Keratinocyte (primary cell): ENCODE measurements at regions not wholly inside any gene's neighbourhood (a gene's known extent, or its start where the extent isn't known, plus 50 kb on each side); places are given as distances from the start of the nearest gene placed in this dataset.

ENCODE experiments used
- DNase-seq: peaks from one replicate; pipeline ENCODE4 v3.0.0-alpha.2; 2011; ENCODE audit warnings: low read depth, missing footprints, low spot score
- FAIRE-seq: peaks from 2 replicates; lab custom pipeline; 2011; peaks lifted over from hg19 to GRCh38; lab: Jason Lieb, UNC
- H2AFZ ChIP-seq: 2 replicates; pipeline ENCODE4 v1.6.0; 2012; ENCODE audit warnings: low read length, control low read depth, inconsistent platforms; ENCODE audit not compliant: control insufficient read depth
- H3K27ac ChIP-seq: 2 replicates; pipeline ENCODE4 v1.5.1; 2011; ENCODE audit warnings: low read length; ENCODE audit not compliant: control insufficient read depth, insufficient read depth
- H3K27me3 ChIP-seq: 3 replicates; pipeline ENCODE4 v1.6.0; 2011; ENCODE audit warnings: low read length; ENCODE audit not compliant: control insufficient read depth, insufficient read depth; ENCODE audit errors: extremely low read depth
- H3K36me3 ChIP-seq, 2 experiments: 2 replicates in 1 of 2; 3 replicates in 1 of 2; pipeline ENCODE4 v1.5.1; 2011; ENCODE audit warnings: low read length in 2 of 2, mild to moderate bottlenecking in 1 of 2; ENCODE audit not compliant: control insufficient read depth in 2 of 2, insufficient read depth in 2 of 2; ENCODE audit errors: extremely low read depth in 1 of 2
- H3K4me1 ChIP-seq: 3 replicates; pipeline ENCODE4 v1.5.1; 2011; ENCODE audit warnings: low read length; ENCODE audit not compliant: control insufficient read depth, insufficient read depth; ENCODE audit errors: extremely low read depth
- H3K4me2 ChIP-seq: 3 replicates; pipeline ENCODE4 v1.6.0; 2011; ENCODE audit warnings: low read depth, low read length; ENCODE audit not compliant: control insufficient read depth, insufficient read depth; ENCODE audit errors: extremely low read depth
- H3K4me3 ChIP-seq, 3 experiments: fragments of 200-600 bp in 1 of 3; sonication (generic) in 1 of 3; 2 replicates in 2 of 3; 3 replicates in 1 of 3; pipeline ENCODE4 v1.5.1; 2011 to 2016; ENCODE audit warnings: low read length in 3 of 3, mild to moderate bottlenecking in 3 of 3, control low read depth in 2 of 3, inconsistent platforms in 1 of 3, low read depth in 1 of 3, mixed read lengths in 1 of 3, mixed run types in 1 of 3, moderate library complexity in 1 of 3; ENCODE audit not compliant: control insufficient read depth in 2 of 3, insufficient read depth in 2 of 3; ENCODE audit errors: extremely low read depth in 1 of 3
- H3K79me2 ChIP-seq: 2 replicates; pipeline ENCODE4 v1.6.0; 2012; ENCODE audit warnings: low read length; ENCODE audit not compliant: control insufficient read depth, insufficient read depth
- H3K9ac ChIP-seq: 3 replicates; pipeline ENCODE4 v1.6.0; 2011; ENCODE audit warnings: low read length; ENCODE audit not compliant: control insufficient read depth, insufficient read depth; ENCODE audit errors: extremely low read depth
- H3K9me1 ChIP-seq: 3 replicates; pipeline ENCODE4 v1.6.0; 2011; ENCODE audit warnings: low read length; ENCODE audit not compliant: control insufficient read depth, insufficient read depth; ENCODE audit errors: extremely low read depth
- H3K9me3 ChIP-seq: 2 replicates; pipeline ENCODE4 v1.5.1; 2012; ENCODE audit warnings: low read depth, low read length; ENCODE audit not compliant: control insufficient read depth
- H4K20me1 ChIP-seq: 3 replicates; pipeline ENCODE4 v1.6.0; 2011; ENCODE audit warnings: low read length; ENCODE audit not compliant: control insufficient read depth, insufficient read depth; ENCODE audit errors: extremely low read depth
- EZH2 ChIP-seq: IDR thresholded peaks from one replicate; pipeline ENCODE4 v1.6.1; 2012; ENCODE audit warnings: inconsistent platforms, mild to moderate bottlenecking, low read length, moderate library complexity
- dilution Hi-C: fragments of 300-500 bp; cut with MboI; formaldehyde crosslinking; loops from one replicate; pipeline ENCODE4 v1.7.0; 2020; ENCODE audit warnings: low sequenced_read_pairs; ENCODE audit not compliant: extremely low pct_ligation_motif_present
- TF ChIP-seq, protein P1 (sequence below), 3 experiments: IDR thresholded peaks in 1 of 3; conservative IDR thresholded peaks in 1 of 3; optimal IDR thresholded peaks in 1 of 3; 2 replicates in 2 of 3; 3 replicates in 1 of 3; pipeline versions ENCODE3 to v1.5.1; 2011; ENCODE audit warnings: low read length in 3 of 3, mild to moderate bottlenecking in 3 of 3, moderate library complexity in 2 of 3, control low read depth in 1 of 3, inconsistent platforms in 1 of 3; ENCODE audit not compliant: insufficient read depth in 2 of 3; ENCODE audit errors: extremely low read depth in 1 of 3

DNA sequence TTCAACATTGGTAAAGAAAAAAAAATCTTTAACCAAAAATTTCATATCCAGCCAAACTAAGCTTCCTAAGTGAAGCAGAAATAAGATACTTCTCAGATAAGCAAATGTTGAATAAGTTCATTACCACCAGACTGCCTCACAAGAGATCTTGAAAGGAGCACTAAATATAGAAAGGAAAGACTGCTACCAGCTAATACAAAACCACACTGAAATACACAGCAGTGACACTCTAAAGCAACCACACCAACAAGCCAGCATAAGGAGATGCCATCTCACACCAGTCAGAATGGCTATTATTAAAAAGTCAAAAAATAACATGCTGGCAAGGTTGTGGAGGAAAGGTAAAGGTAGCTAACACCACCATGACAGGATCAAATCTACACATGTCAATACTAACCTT is 74.0 kb upstream of the LHCGR start:
- Histone ChIP-seq H3K4me3 (no peak overlapping the region), H3K9me3 (no peaks in the 10 kb centered on the region), H3K9me1 (no peaks in the 10 kb centered on the region), H3K27me3 (no peaks in the 10 kb centered on the region), H3K4me1 (no peaks in the 10 kb centered on the region), H3K79me2 (no peaks in the 10 kb centered on the region), H2AFZ (no peak overlapping the region), H3K27ac (no peak overlapping the region), H3K4me2 (no peak overlapping the region), H3K9ac (no peak overlapping the region), H4K20me1 (no peaks in the 10 kb centered on the region), H3K36me3 (no peaks in the 10 kb centered on the region)
- dilution Hi-C loops: no loop called here
- DNase-seq (no peak), FAIRE-seq (no peak)
- TF ChIP-seq, protein P1, sequence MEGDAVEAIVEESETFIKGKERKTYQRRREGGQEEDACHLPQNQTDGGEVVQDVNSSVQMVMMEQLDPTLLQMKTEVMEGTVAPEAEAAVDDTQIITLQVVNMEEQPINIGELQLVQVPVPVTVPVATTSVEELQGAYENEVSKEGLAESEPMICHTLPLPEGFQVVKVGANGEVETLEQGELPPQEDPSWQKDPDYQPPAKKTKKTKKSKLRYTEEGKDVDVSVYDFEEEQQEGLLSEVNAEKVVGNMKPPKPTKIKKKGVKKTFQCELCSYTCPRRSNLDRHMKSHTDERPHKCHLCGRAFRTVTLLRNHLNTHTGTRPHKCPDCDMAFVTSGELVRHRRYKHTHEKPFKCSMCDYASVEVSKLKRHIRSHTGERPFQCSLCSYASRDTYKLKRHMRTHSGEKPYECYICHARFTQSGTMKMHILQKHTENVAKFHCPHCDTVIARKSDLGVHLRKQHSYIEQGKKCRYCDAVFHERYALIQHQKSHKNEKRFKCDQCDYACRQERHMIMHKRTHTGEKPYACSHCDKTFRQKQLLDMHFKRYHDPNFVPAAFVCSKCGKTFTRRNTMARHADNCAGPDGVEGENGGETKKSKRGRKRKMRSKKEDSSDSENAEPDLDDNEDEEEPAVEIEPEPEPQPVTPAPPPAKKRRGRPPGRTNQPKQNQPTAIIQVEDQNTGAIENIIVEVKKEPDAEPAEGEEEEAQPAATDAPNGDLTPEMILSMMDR (optimal IDR thresholded peaks at IDR 0.05 in 1 of 3, IDR thresholded peaks at IDR 0.05 in 1 of 3, conservative IDR thresholded peaks at IDR 0.05 in 1 of 3; ENCODE audit: extremely low read depth in 1 of 3, insufficient read depth in 2 of 3, low read length in 3 of 3): no peak
- TF ChIP-seq EZH2: no peak

DNA sequence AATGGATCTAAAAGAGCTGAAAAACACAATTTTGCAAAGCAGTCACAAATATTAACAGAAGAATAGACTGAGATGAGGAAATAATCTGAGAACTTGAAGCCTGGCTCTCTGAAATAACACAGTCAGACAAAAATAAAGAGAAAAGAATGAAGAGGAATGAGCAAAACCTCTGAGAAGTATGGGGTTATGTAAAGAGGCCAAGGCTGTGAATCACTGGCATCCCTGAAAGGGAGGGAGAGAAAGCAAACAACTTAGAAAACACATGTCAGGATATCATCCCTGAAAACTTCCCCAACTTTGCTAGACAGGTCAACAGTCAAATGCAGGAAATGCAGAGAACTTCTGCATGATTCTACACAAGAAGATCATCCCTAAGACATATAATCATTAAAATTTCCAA is 73.5 kb upstream of the LHCGR start:
- Histone ChIP-seq H3K4me1 (no peaks in the 10 kb centered on the region), H3K4me3 (no peak overlapping the region), H3K9me3 (no peaks in the 10 kb centered on the region), H3K4me2 (no peak overlapping the region), H3K79me2 (no peaks in the 10 kb centered on the region), H2AFZ (no peak overlapping the region), H3K27me3 (no peaks in the 10 kb centered on the region), H3K36me3 (no peaks in the 10 kb centered on the region), H3K9me1 (no peaks in the 10 kb centered on the region), H3K27ac (no peak overlapping the region), H3K9ac (no peak overlapping the region), H4K20me1 (no peaks in the 10 kb centered on the region)
- DNase-seq: no peak
- no peak for FAIRE-seq
- TF ChIP-seq EZH2: no peak
- TF ChIP-seq, protein P1 (optimal IDR thresholded peaks at IDR 0.05 in 1 of 3, IDR thresholded peaks at IDR 0.05 in 1 of 3, conservative IDR thresholded peaks at IDR 0.05 in 1 of 3; ENCODE audit: extremely low read depth in 1 of 3, insufficient read depth in 2 of 3, low read length in 3 of 3): no peak
- dilution Hi-C loops: no loop called here
